OCI-LY3 (cell line): ENCODE measurements at regions not wholly inside any gene's neighbourhood (a gene's known extent, or its start where the extent isn't known, plus 50 kb on each side); places are given as distances from the start of the nearest gene placed in this dataset.
A peak's percentile ranks its signal among the peaks of the same experiment; 100 is the strongest.

Experiments
- H2AFZ ChIP-seq: fragments of 200-600, 300-600 bp; shearing (Covaris generic); 2 replicates; pipeline ENCODE4 v1.6.0; 2014; ENCODE audit warnings: antibody characterized with exemption, low read depth, low read length
- H3K27ac ChIP-seq: fragments of 200-600, 300-600 bp; sonication (generic); 2 replicates; pipeline ENCODE4 v1.5.1; 2014; ENCODE audit warnings: mild to moderate bottlenecking, low read length, moderate library complexity, mixed read lengths
- H3K27me3 ChIP-seq: fragments of 200-600, 300-600 bp; sonication (generic); 2 replicates; pipeline ENCODE4 v1.6.1; 2014; ENCODE audit warnings: low read depth, low read length, mixed read lengths
- H3K36me3 ChIP-seq: fragments of 200-600, 300-600 bp; sonication (generic); replicated peaks from 2 replicates; pipeline ENCODE3; 2014; ENCODE audit warnings: low read depth, low read length, mixed read lengths
- H3K4me1 ChIP-seq: fragments of 300-600, 200-600 bp; sonication (generic); 2 replicates; pipeline ENCODE4 v1.6.1; 2014; ENCODE audit warnings: low read length, mixed read lengths
- H3K4me2 ChIP-seq: fragments of 200-600, 300-600 bp; sonication (generic); 2 replicates; pipeline ENCODE4 v1.6.1; 2014; ENCODE audit warnings: low read length, mixed read lengths
- H3K4me3 ChIP-seq: fragments of 300-600, 200-600 bp; sonication (generic); 2 replicates; pipeline ENCODE4 v1.5.1; 2014; ENCODE audit warnings: antibody characterized with exemption, mild to moderate bottlenecking, low read length, moderate library complexity
- H3K79me2 ChIP-seq: fragments of 300-600, 200-600 bp; shearing (Covaris generic); 2 replicates; pipeline ENCODE4 v1.6.1; 2014; ENCODE audit warnings: mild to moderate bottlenecking, low read length, mixed read lengths
- H3K9ac ChIP-seq: fragments of 300-600, 200-600 bp; shearing (Covaris generic); 2 replicates; pipeline ENCODE4 v1.6.0; 2014; ENCODE audit warnings: mild to moderate bottlenecking, low read length, moderate library complexity
- H3K9me3 ChIP-seq: fragments of 200-600, 300-600 bp; shearing (Covaris generic); 2 replicates; pipeline ENCODE4 v1.6.1; 2014; ENCODE audit warnings: low read length, mixed read lengths; ENCODE audit not compliant: insufficient read depth
- H4K20me1 ChIP-seq: fragments of 200-600, 300-600 bp; sonication (generic); 2 replicates; pipeline ENCODE4 v1.6.1; 2016; ENCODE audit warnings: low read length, mixed read lengths; ENCODE audit not compliant: insufficient read depth
- CTCF ChIP-seq: fragments of 200-600, 300-600 bp; sonication (generic); IDR thresholded peaks from 2 replicates; pipeline ENCODE4 v1.5.1; 2014; ENCODE audit warnings: antibody characterized with exemption, low read length, low read depth
- EZH2phosphoT487 ChIP-seq: fragments of 200-600 bp; shearing (Covaris generic); IDR thresholded peaks from 2 replicates; pipeline ENCODE4 v1.6.1; 2018; ENCODE audit warnings: antibody characterized with exemption, mixed run types, low read depth

- H3K9ac ChIP-seq: no peak overlapping the region
These were observed 743.4 kb downstream of the RPS29 start for GRCh38 chr14:48842785-48843184.

GRCh38 chr14:48826058-48826457, 760.1 kb downstream of the RPS29 start:
- no peak for TF ChIP-seq EZH2phosphoT487
- no peak for TF ChIP-seq CTCF
- H2AFZ ChIP-seq: no peak overlapping the region
- no peaks in the 10 kb centered on the region for H3K9me3 ChIP-seq
- no peak overlapping the region for H3K9ac ChIP-seq
- no peaks in the 10 kb centered on the region for H4K20me1 ChIP-seq
- H3K79me2 ChIP-seq: no peaks in the 10 kb centered on the region
- H3K36me3 ChIP-seq: no peaks in the 10 kb centered on the region
- H3K4me1 ChIP-seq: no peaks in the 10 kb centered on the region
- H3K4me3 ChIP-seq: no peak overlapping the region
- no peaks in the 10 kb centered on the region for H3K27me3 ChIP-seq
- H3K27ac ChIP-seq: no peak overlapping the region
- no peak overlapping the region for H3K4me2 ChIP-seq

More at GRCh38 chr14:48842785-48843184, 743.4 kb downstream of the RPS29 start:
- Histone ChIP-seq H3K4me3 (no peak overlapping the region), H3K27ac (no peak overlapping the region), H3K36me3 (no peaks in the 10 kb centered on the region), H2AFZ (no peak overlapping the region), H4K20me1 (no peaks in the 10 kb centered on the region), H3K4me1 (no peaks in the 10 kb centered on the region), H3K27me3 (no peaks in the 10 kb centered on the region), H3K9me3 (no peaks in the 10 kb centered on the region), H3K4me2 (no peak overlapping the region), H3K79me2 (no peaks in the 10 kb centered on the region)
- no peak for TF ChIP-seq CTCF
- TF ChIP-seq EZH2phosphoT487: no peak

GRCh38 chr14:48814562-48814961, 771.6 kb downstream of the RPS29 start:
- Histone ChIP-seq H3K9me3 (no peaks in the 10 kb centered on the region), H3K4me2 (no peak overlapping the region), H3K4me3 (no peak overlapping the region), H3K4me1 (no peaks in the 10 kb centered on the region), H2AFZ (no peak overlapping the region; the same call in 1 of the 2 replicates), H3K27ac (no peak overlapping the region), H3K36me3 (no peaks in the 10 kb centered on the region), H3K9ac (no peak overlapping the region), H4K20me1 (no peaks in the 10 kb centered on the region), H3K79me2 (no peaks in the 10 kb centered on the region), H3K27me3 (no peaks in the 10 kb centered on the region)
- TF ChIP-seq CTCF: peak; percentile 25
- TF ChIP-seq EZH2phosphoT487: no peak

- H3K9ac ChIP-seq: no peak overlapping the region
- no peaks in the 10 kb centered on the region for H3K36me3 ChIP-seq
- H3K4me2 ChIP-seq: no peak overlapping the region
- no peaks in the 10 kb centered on the region for H3K4me1 ChIP-seq
- H3K79me2 ChIP-seq: no peaks in the 10 kb centered on the region
- H4K20me1 ChIP-seq: no peaks in the 10 kb centered on the region
- TF ChIP-seq CTCF (no peak), EZH2phosphoT487 (no peak)
- no peaks in the 10 kb centered on the region for H3K27me3 ChIP-seq
- no peaks in the 10 kb centered on the region for H3K9me3 ChIP-seq
- H3K4me3 ChIP-seq: no peak overlapping the region
- H2AFZ ChIP-seq: no peak overlapping the region
- no peak overlapping the region for H3K27ac ChIP-seq
These were observed 780.9 kb downstream of the RPS29 start for GRCh38 chr14:48805315-48805714.
